IMR-90 (cell line): ENCODE measurements at regions not wholly inside any gene's neighbourhood (a gene's known extent, or its start where the extent isn't known, plus 50 kb on each side); places are given as distances from the start of the nearest gene placed in this dataset.

ENCODE experiments used
- ATAC-seq: fragments of 200-7000 bp; cut with Tn5 transposase; 2 replicates; pipeline ENCODE4 v1.9.1; 2020; ENCODE audit warnings: low read depth, mild to moderate bottlenecking, moderate library complexity
- BruUV-seq: library from RNA; stranded (reverse); fragments of 400-500 nt; replicated peaks from 2 replicates; lab custom pipeline; 2021; lab: Mats Ljungman, UMichigan
- CTCF ChIA-PET: fragments of 300-600 bp; formaldehyde crosslinking; extraction: SDS; loops from one replicate; lab custom pipeline; 2021; ENCODE audit warnings: antibody characterized with exemption; lab: Yijun Ruan, JAX
- POLR2A ChIA-PET: fragments of 300-600 bp; sonication (Branson Sonifier 250); formaldehyde crosslinking; loops from one replicate; lab custom pipeline; 2022; ENCODE audit warnings: antibody characterized with exemption; ENCODE audit not compliant: unreplicated experiment; lab: Charles Lee
- DNase-seq: peaks from one replicate; pipeline ENCODE4 v3.0.0; 2013
- H2AFZ ChIP-seq: replicated peaks from 2 replicates; pipeline ENCODE3; 2013; ENCODE audit warnings: low read length, mild to moderate bottlenecking; ENCODE audit not compliant: poor library complexity
- H2AK5ac ChIP-seq: 2 replicates; pipeline ENCODE4 v1.6.1; 2013; ENCODE audit warnings: low read depth, low read length, inconsistent platforms
- H2AK9ac ChIP-seq: replicated peaks from 2 replicates; pipeline ENCODE3; 2013; ENCODE audit warnings: mild to moderate bottlenecking, low read depth, low read length, moderate library complexity; ENCODE audit not compliant: poor library complexity
- H2BK120ac ChIP-seq: 2 replicates; pipeline ENCODE4 v1.6.1; 2013; ENCODE audit warnings: low read depth, low read length, inconsistent platforms
- H2BK15ac ChIP-seq: 3 replicates; pipeline ENCODE4 v1.6.1; 2013; ENCODE audit warnings: low read depth, low read length, inconsistent platforms
- H2BK20ac ChIP-seq: 2 replicates; pipeline ENCODE4 v1.6.1; 2013; ENCODE audit warnings: low read depth, mild to moderate bottlenecking, inconsistent platforms, low read length, moderate library complexity
- H2BK5ac ChIP-seq: 2 replicates; pipeline ENCODE4 v1.6.1; 2013; ENCODE audit warnings: mild to moderate bottlenecking, low read depth, low read length, inconsistent platforms; ENCODE audit not compliant: poor library complexity, severe bottlenecking
- H3K14ac ChIP-seq: replicated peaks from 2 replicates; pipeline ENCODE4 v1.6.1; 2013; ENCODE audit warnings: low read depth, low read length, inconsistent platforms
- H3K18ac ChIP-seq: 2 replicates; pipeline ENCODE4 v1.6.1; 2013; ENCODE audit warnings: low read depth, low read length, control low read depth
- H3K23ac ChIP-seq: 2 replicates; pipeline ENCODE4 v1.6.1; 2013; ENCODE audit warnings: low read depth, low read length, inconsistent platforms
- H3K27ac ChIP-seq: 2 replicates; pipeline ENCODE4 v1.5.1; 2013; ENCODE audit warnings: mild to moderate bottlenecking, control low read depth, low read length; ENCODE audit not compliant: insufficient read depth
- H3K27me3 ChIP-seq: 2 replicates; pipeline ENCODE4 v1.6.1; 2013; ENCODE audit warnings: low read length; ENCODE audit not compliant: control insufficient read depth, insufficient read depth
- H3K36me3 ChIP-seq: 2 replicates; pipeline ENCODE4 v1.6.1; 2013; ENCODE audit warnings: low read length, mixed read lengths; ENCODE audit not compliant: control insufficient read depth, insufficient read depth
- H3K4ac ChIP-seq: 2 replicates; pipeline ENCODE4 v1.6.1; 2013; ENCODE audit warnings: low read depth, low read length, inconsistent platforms
- H3K4me1 ChIP-seq: 2 replicates; pipeline ENCODE4 v1.6.1; 2013; ENCODE audit warnings: low read length, mixed read lengths; ENCODE audit not compliant: control insufficient read depth, insufficient read depth
- H3K4me2 ChIP-seq: 2 replicates; pipeline ENCODE4 v1.6.1; 2013; ENCODE audit warnings: low read depth, mild to moderate bottlenecking, control low read depth, low read length, moderate library complexity
- H3K4me3 ChIP-seq: 2 replicates; pipeline ENCODE4 v1.5.1; 2013; ENCODE audit warnings: low read depth, mild to moderate bottlenecking, control low read depth, low read length, moderate library complexity; ENCODE audit not compliant: insufficient read depth
- H3K56ac ChIP-seq: 2 replicates; pipeline ENCODE4 v1.6.1; 2013; ENCODE audit warnings: low read length, inconsistent platforms; ENCODE audit not compliant: insufficient read depth; ENCODE audit errors: extremely low read depth
- H3K79me1 ChIP-seq, 2 experiments: 2 replicates each; pipeline ENCODE4 v1.6.1; 2013; ENCODE audit warnings: low read length in 2 of 2, inconsistent platforms in 1 of 2, low read depth in 1 of 2
- H3K9ac ChIP-seq: 2 replicates; pipeline ENCODE4 v1.6.1; 2013; ENCODE audit warnings: low read depth, low read length, control low read depth
- H3K9me1 ChIP-seq: 2 replicates; pipeline ENCODE4 v1.6.1; 2013; ENCODE audit warnings: low read length, inconsistent platforms; ENCODE audit not compliant: insufficient read depth
- H3K9me3 ChIP-seq: 2 replicates; pipeline ENCODE4 v1.6.1; 2013; ENCODE audit warnings: low read length; ENCODE audit not compliant: control insufficient read depth, insufficient read depth
- H4K20me1 ChIP-seq: 2 replicates; pipeline ENCODE4 v1.6.1; 2013; ENCODE audit warnings: low read length, inconsistent platforms; ENCODE audit not compliant: insufficient read depth
- H4K5ac ChIP-seq: 2 replicates; pipeline ENCODE4 v1.6.1; 2013; ENCODE audit warnings: mild to moderate bottlenecking, low read depth, low read length, control low read depth
- H4K8ac ChIP-seq, 2 experiments: 2 replicates each; pipeline ENCODE4 v1.6.1; 2013; ENCODE audit warnings: low read depth in 2 of 2, low read length in 2 of 2, control low read depth in 1 of 2, inconsistent platforms in 1 of 2
- H4K91ac ChIP-seq: 2 replicates; pipeline ENCODE4 v1.6.1; 2013; ENCODE audit warnings: low read depth, low read length, inconsistent platforms; ENCODE audit not compliant: insufficient read depth
- BHLHE40 ChIP-seq: fragments of 150-350 bp; IDR thresholded peaks from 2 replicates; pipeline ENCODE4 v1.6.1; 2016; ENCODE audit warnings: mild to moderate bottlenecking, low read depth, low read length
- CEBPB ChIP-seq: IDR thresholded peaks from 2 replicates; pipeline ENCODE4 v1.6.1; 2012; ENCODE audit warnings: low read depth, low read length, improper control_type of control experiment
- CHD1 ChIP-seq: IDR thresholded peaks from 2 replicates; pipeline ENCODE4 v1.6.1; 2012; ENCODE audit warnings: low read depth, low read length, improper control_type of control experiment
- FOS ChIP-seq: fragments of 150-350 bp; IDR thresholded peaks from 2 replicates; pipeline ENCODE4 v1.6.1; 2016; ENCODE audit warnings: low read depth, low read length
- MAFK ChIP-seq: IDR thresholded peaks from 2 replicates; pipeline ENCODE4 v1.6.1; 2012; ENCODE audit warnings: low read depth, low read length, improper control_type of control experiment
- MAZ ChIP-seq: IDR thresholded peaks from 2 replicates; pipeline ENCODE4 v1.6.1; 2012; ENCODE audit warnings: low read depth, mild to moderate bottlenecking, low read length, improper control_type of control experiment, moderate library complexity, borderline replicate concordance
- MXI1 ChIP-seq: IDR thresholded peaks from 2 replicates; pipeline ENCODE4 v1.6.1; 2012; ENCODE audit warnings: low read depth, mild to moderate bottlenecking, low read length, moderate library complexity, borderline replicate concordance
- POLR2A ChIP-seq: IDR thresholded peaks from 2 replicates; pipeline ENCODE4 v1.6.1; 2012; ENCODE audit warnings: mild to moderate bottlenecking, low read depth, low read length
- RAD21 ChIP-seq: IDR thresholded peaks from 2 replicates; pipeline ENCODE4 v1.6.1; 2012; ENCODE audit warnings: low read length, improper control_type of control experiment
- RCOR1 ChIP-seq: IDR thresholded peaks from 2 replicates; pipeline ENCODE4 v1.6.1; 2012; ENCODE audit warnings: mild to moderate bottlenecking, low read length, improper control_type of control experiment; ENCODE audit not compliant: insufficient replicate concordance
- RFX5 ChIP-seq: IDR thresholded peaks from 2 replicates; pipeline ENCODE4 v1.8.0; 2012; ENCODE audit warnings: low read depth, mild to moderate bottlenecking, low read length, moderate library complexity
- SMC3 ChIP-seq: fragments of 150-350 bp; IDR thresholded peaks from 2 replicates; pipeline ENCODE4 v1.6.1; 2016; ENCODE audit warnings: low read depth, mild to moderate bottlenecking, antibody characterized with exemption, low read length, moderate library complexity
- dilution Hi-C: fragments of 300-500 bp; cut with HindIII; formaldehyde crosslinking; loops from one replicate; pipeline ENCODE4 v1.14.3; 2018; ENCODE audit warnings: low sequenced_read_pairs; ENCODE audit not compliant: unreplicated experiment
- in situ Hi-C: fragments of 300-500 bp; cut with MboI; formaldehyde crosslinking; loops from 3 replicates; pipeline ENCODE4 v1.14.3; 2019; ENCODE audit warnings: low sequenced_read_pairs, inconsistent platforms, mixed read lengths
- intact Hi-C: fragments of 100-400 bp; cut with micrococcal nuclease; formaldehyde crosslinking; loops from 2 replicates; pipeline ENCODE4 v1.10.0; 2022
- TF ChIP-seq, protein P1 (sequence below): fragments of 150-350 bp; IDR thresholded peaks from 2 replicates; pipeline ENCODE4 v1.6.1; 2016; ENCODE audit warnings: low read depth, mild to moderate bottlenecking, low read length, moderate library complexity, borderline replicate concordance
- TF ChIP-seq, protein P2 (sequence below): conservative IDR thresholded peaks from 2 replicates; pipeline ENCODE4 v1.5.1; 2012; ENCODE audit warnings: mild to moderate bottlenecking, low read depth, low read length, improper control_type of control experiment

DNA sequence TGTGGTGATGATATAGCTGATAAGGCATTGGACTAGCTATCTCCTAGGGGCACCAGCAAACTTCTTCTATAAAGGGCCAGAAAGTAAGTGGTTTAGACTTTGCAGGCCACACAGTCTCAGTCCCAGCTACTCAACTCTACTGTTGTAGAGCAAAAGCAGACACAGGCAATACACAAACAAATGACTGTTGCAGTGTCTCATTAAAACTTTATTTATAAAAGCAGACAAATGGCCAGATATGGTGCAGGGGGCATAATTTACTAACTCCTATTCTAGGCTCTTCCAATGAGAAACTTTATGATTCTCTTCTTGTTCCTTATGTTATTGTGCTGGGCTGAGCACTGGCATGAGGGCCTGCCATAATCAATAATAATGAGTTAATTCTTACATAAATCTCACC is 176.8 kb upstream of the POU3F1 start:
- no peaks in the 10 kb centered on the region for H3K36me3 ChIP-seq
- no peaks in the 10 kb centered on the region for H3K79me1 ChIP-seq
- H3K4me1 ChIP-seq: no peaks in the 10 kb centered on the region; the same call in 1 of the 2 replicates
- H3K9ac ChIP-seq: no peak overlapping the region
- no peak overlapping the region for H3K4me3 ChIP-seq
- intact Hi-C loops (no loop called here), in situ Hi-C loops (no loop called here), dilution Hi-C loops (no loop called here)
- H3K56ac ChIP-seq: no peak overlapping the region
- no peak overlapping the region for H3K23ac ChIP-seq
- no peak overlapping the region for H2AK5ac ChIP-seq
- no TSS peak for BruUV-seq
- H3K9me1 ChIP-seq: no peaks in the 10 kb centered on the region
- DNase-seq (no peak), ATAC-seq (no peak)
- H4K5ac ChIP-seq: no peak overlapping the region
- H2AFZ ChIP-seq: no peak overlapping the region
- no peak overlapping the region for H3K4ac ChIP-seq
- no peak overlapping the region for H2AK9ac ChIP-seq
- no peaks in the 10 kb centered on the region for H3K27me3 ChIP-seq
- TF ChIP-seq CEBPB (no peak), SMC3 (no peak), BHLHE40 (no peak), POLR2A (no peak), MAZ (no peak), FOS (no peak), RCOR1 (no peak), RAD21 (no peak), MXI1 (no peak), MAFK (no peak), CHD1 (no peak), RFX5 (no peak)
- TF ChIP-seq, protein P1, sequence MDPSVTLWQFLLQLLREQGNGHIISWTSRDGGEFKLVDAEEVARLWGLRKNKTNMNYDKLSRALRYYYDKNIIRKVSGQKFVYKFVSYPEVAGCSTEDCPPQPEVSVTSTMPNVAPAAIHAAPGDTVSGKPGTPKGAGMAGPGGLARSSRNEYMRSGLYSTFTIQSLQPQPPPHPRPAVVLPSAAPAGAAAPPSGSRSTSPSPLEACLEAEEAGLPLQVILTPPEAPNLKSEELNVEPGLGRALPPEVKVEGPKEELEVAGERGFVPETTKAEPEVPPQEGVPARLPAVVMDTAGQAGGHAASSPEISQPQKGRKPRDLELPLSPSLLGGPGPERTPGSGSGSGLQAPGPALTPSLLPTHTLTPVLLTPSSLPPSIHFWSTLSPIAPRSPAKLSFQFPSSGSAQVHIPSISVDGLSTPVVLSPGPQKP: no peak
- TF ChIP-seq, protein P2, sequence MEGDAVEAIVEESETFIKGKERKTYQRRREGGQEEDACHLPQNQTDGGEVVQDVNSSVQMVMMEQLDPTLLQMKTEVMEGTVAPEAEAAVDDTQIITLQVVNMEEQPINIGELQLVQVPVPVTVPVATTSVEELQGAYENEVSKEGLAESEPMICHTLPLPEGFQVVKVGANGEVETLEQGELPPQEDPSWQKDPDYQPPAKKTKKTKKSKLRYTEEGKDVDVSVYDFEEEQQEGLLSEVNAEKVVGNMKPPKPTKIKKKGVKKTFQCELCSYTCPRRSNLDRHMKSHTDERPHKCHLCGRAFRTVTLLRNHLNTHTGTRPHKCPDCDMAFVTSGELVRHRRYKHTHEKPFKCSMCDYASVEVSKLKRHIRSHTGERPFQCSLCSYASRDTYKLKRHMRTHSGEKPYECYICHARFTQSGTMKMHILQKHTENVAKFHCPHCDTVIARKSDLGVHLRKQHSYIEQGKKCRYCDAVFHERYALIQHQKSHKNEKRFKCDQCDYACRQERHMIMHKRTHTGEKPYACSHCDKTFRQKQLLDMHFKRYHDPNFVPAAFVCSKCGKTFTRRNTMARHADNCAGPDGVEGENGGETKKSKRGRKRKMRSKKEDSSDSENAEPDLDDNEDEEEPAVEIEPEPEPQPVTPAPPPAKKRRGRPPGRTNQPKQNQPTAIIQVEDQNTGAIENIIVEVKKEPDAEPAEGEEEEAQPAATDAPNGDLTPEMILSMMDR: no peak
- no peak overlapping the region for H2BK20ac ChIP-seq
- no peak overlapping the region for H3K14ac ChIP-seq
- no peak overlapping the region for H3K18ac ChIP-seq
- ChIA-PET POLR2A (no interaction called here), CTCF (no interaction called here)
- H4K20me1 ChIP-seq: no peaks in the 10 kb centered on the region
- no peak overlapping the region for H3K27ac ChIP-seq
- H4K8ac ChIP-seq: no peak overlapping the region
- no peaks in the 10 kb centered on the region for H3K9me3 ChIP-seq
- no peak overlapping the region for H2BK120ac ChIP-seq
- no peak overlapping the region for H4K91ac ChIP-seq
- no peak overlapping the region for H2BK15ac ChIP-seq
- H2BK5ac ChIP-seq: no peak overlapping the region
- no peak overlapping the region for H3K4me2 ChIP-seq
